ENCODE measurements at regions not wholly inside any gene's neighbourhood (a gene's known extent, or its start where the extent isn't known, plus 50 kb on each side); places are given as distances from the start of the nearest gene placed in this dataset.

DNA sequence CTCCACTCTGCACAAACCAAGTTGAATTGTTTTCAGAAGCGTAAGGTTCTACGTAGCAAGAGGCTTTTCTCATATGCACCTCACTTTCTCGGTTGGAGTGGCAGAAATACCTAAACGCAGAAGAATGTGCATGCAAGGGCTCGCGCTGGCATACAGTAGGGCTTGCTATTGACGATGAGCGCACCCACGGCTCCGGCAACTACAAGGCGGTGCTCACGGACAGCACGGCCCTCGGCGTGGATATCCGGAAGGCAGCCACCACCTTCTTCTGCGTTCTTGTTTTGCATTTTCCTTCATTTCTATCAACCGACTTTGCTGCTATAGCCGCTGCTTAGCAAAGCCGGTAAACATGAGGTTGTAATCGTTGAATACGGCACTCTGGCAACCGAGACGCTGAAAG is 51.1 kb upstream of the UBE3C start:
- H3K27ac ChIP-seq = no peak overlapping the region
- H3K36me3 ChIP-seq (replicated peaks) = no peaks in the 10 kb centered on the region
- in situ Hi-C loops (cut with HindIII; ENCODE audit: low pct_ligation_motif_present, low sequenced_read_pairs) = no loop called here
- no peak overlapping the region for H3K4me3 ChIP-seq (ENCODE audit: low read depth, low read length)
- H3K27me3 ChIP-seq (replicated peaks) = no peaks in the 10 kb centered on the region
- no peak for DNase-seq
- TF ChIP-seq, protein P1, sequence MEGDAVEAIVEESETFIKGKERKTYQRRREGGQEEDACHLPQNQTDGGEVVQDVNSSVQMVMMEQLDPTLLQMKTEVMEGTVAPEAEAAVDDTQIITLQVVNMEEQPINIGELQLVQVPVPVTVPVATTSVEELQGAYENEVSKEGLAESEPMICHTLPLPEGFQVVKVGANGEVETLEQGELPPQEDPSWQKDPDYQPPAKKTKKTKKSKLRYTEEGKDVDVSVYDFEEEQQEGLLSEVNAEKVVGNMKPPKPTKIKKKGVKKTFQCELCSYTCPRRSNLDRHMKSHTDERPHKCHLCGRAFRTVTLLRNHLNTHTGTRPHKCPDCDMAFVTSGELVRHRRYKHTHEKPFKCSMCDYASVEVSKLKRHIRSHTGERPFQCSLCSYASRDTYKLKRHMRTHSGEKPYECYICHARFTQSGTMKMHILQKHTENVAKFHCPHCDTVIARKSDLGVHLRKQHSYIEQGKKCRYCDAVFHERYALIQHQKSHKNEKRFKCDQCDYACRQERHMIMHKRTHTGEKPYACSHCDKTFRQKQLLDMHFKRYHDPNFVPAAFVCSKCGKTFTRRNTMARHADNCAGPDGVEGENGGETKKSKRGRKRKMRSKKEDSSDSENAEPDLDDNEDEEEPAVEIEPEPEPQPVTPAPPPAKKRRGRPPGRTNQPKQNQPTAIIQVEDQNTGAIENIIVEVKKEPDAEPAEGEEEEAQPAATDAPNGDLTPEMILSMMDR (IDR thresholded peaks at IDR 0.05; ENCODE audit: low read depth, low read length, missing control alignments) = no peak

DNA sequence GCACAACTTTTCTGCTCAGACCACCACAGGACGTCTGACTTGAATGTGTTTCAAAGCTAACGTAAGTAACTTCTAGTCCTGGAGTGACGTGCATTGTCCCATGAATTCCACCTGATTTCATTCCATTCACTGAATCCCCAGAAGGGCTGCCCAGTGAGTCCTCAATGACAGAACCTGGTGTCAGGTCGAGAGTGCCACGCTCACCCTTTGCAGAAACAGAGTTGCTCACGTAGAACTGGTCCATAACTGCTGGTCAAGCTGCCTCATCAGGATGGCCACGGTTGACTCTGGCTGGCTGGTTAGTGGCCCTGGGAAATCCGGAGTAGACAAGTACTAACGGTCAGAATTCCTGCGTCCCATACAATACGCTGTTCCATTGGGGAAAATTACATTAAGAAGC is 50.6 kb upstream of the UBE3C start:
- no peak overlapping the region for H3K4me3 ChIP-seq (ENCODE audit: low read depth, low read length)
- TF ChIP-seq, protein P1 (IDR thresholded peaks at IDR 0.05; ENCODE audit: low read depth, low read length, missing control alignments) = no peak
- in situ Hi-C loops (cut with HindIII; ENCODE audit: low pct_ligation_motif_present, low sequenced_read_pairs) = no loop called here
- DNase-seq = no peak
- H3K36me3 ChIP-seq (replicated peaks) = no peaks in the 10 kb centered on the region
- no peak overlapping the region for H3K27ac ChIP-seq
- H3K27me3 ChIP-seq (replicated peaks) = no peaks in the 10 kb centered on the region

Data from brain microvascular endothelial cell (primary cell).